WERI-Rb-1 (cell line): ENCODE measurements at regions not wholly inside any gene's neighbourhood (a gene's known extent, or its start where the extent isn't known, plus 50 kb on each side); places are given as distances from the start of the nearest gene placed in this dataset.

Source experiments
- DNase-seq: peaks from one replicate; pipeline ENCODE4 v3.0.0-alpha.2; 2020
- H3K27ac ChIP-seq: fragments of 250-450 bp; sonication (Bioruptor Pico); 2 replicates; pipeline ENCODE4 v1.5.1; 2020; ENCODE audit warnings: mild to moderate bottlenecking, moderate library complexity
- H3K27me3 ChIP-seq: fragments of 250-450 bp; sonication (Bioruptor Pico); 2 replicates; pipeline ENCODE4 v1.5.1; 2021; ENCODE audit warnings: mild to moderate bottlenecking, low read depth, moderate library complexity; ENCODE audit not compliant: insufficient read depth, severe bottlenecking
- H3K36me3 ChIP-seq: fragments of 250-450 bp; sonication (Bioruptor Pico); 2 replicates; pipeline ENCODE4 v1.5.1; 2020; ENCODE audit warnings: mild to moderate bottlenecking, moderate library complexity
- H3K4me3 ChIP-seq: 2 replicates; pipeline ENCODE4 v1.5.1; 2011; ENCODE audit warnings: low read depth, mild to moderate bottlenecking, control low read depth, low read length
- H3K9me3 ChIP-seq: fragments of 250-450 bp; sonication (Bioruptor Pico); 2 replicates; pipeline ENCODE4 v1.5.1; 2021; ENCODE audit warnings: mild to moderate bottlenecking, moderate library complexity; ENCODE audit not compliant: severe bottlenecking
- TF ChIP-seq, protein P1 (sequence below): IDR thresholded peaks from 2 replicates; pipeline ENCODE4 v1.5.1; 2011; ENCODE audit warnings: low read depth, mild to moderate bottlenecking, control low read depth, inconsistent platforms, low read length

DNA sequence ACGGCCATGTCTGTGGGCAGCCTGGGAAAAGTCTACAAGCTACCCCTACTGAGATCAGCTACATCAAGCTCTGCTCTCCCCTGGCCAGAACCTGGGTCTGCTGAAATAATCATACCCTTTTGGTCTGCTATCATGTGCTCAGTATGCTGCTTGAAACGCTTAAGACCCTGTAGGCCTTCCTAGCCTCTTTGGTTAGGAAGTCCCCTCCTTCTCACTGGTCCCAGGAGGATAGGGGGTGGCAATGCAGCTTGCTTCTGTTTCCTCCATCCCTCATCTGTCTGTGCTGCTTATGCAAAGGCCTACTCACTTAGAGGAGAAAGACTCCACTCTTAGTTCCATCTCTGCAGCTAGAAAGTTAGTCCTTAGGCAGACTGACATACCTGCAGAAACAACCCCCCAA lies 118.2 kb upstream of the RASGRP1 start:
- TF ChIP-seq, protein P1, sequence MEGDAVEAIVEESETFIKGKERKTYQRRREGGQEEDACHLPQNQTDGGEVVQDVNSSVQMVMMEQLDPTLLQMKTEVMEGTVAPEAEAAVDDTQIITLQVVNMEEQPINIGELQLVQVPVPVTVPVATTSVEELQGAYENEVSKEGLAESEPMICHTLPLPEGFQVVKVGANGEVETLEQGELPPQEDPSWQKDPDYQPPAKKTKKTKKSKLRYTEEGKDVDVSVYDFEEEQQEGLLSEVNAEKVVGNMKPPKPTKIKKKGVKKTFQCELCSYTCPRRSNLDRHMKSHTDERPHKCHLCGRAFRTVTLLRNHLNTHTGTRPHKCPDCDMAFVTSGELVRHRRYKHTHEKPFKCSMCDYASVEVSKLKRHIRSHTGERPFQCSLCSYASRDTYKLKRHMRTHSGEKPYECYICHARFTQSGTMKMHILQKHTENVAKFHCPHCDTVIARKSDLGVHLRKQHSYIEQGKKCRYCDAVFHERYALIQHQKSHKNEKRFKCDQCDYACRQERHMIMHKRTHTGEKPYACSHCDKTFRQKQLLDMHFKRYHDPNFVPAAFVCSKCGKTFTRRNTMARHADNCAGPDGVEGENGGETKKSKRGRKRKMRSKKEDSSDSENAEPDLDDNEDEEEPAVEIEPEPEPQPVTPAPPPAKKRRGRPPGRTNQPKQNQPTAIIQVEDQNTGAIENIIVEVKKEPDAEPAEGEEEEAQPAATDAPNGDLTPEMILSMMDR: no peak
- Histone ChIP-seq H3K27me3 (peaks cover 32% of the 10 kb centered on the region), H3K4me3 (no peak overlapping the region), H3K9me3 (no peaks in the 10 kb centered on the region), H3K36me3 (no peaks in the 10 kb centered on the region), H3K27ac (no peak overlapping the region)
- no peak for DNase-seq

DNA sequence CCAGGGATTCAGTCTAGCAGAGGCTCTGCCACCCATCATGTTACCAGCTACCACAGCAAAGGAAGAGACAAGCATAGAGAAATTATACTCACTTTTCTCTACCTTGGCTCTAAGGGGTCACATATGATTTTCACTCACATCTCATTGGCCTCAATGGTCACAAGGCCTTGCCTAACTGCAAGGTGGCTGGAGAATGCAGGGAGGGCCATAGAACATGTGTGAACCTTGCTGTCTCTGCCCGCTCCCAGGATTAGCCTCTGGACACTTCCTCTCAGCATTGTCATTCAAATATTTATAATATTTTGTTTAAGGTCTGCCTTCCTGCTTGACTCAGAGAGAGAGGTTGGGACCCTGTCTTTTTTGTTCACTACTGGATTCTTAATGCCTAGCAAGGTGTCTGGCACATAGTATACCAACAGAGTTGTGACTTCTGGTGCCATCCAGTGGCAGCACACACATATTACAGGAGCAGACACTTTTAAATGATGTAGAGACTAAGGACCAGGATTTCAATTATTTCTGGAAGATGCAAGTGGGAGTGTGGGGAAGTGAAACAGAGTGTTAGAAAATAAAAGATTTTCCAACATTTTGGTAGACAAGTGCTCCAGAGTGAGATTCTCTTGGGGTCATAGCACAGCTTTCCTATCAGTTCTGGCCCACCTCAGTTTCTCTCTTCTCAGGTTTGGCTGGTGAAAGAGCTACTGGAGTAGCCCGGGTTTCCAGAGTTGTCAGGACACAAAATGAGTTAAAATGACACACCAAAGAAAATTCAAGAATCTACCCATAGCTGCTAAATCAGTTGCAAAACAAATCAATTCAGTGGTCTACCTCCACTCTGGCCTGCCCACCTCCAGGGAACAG lies 119.0 kb upstream of the RASGRP1 start:
- DNase-seq: peak; percentile 49
- Histone ChIP-seq H3K9me3 (no peaks in the 10 kb centered on the region), H3K4me3 (no peak overlapping the region), H3K27ac (no peak overlapping the region), H3K36me3 (no peaks in the 10 kb centered on the region), H3K27me3 (peaks cover 37% of the 10 kb centered on the region)
- TF ChIP-seq, protein P1: peak; percentile 46; the same call in 1 of the 2 replicates

DNA sequence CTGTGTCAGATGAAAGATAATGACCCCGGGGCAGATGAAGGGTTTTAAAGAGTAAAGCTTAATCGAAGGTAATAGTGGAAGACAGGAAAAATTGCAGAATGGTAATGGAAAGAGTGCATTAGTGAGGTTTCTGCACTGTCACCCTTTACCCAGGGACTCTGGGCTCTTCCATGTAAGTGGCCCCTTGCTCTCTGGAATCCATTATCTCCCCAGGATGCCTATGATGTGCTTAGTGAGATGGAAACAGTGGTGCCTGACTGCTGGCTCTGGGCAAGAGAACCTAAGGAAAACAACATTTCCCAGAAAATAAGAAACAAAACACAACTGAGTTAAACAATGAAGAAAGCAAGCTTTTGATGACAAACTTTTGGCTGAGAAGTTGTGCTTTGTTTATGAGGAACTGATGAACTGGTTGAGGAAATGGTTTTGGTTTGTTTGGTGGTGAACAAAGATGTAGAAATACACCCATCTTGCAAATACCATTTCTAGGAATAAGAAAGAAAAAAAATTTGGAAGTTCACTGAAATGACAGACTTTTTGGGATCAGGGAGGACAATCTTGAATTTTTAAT lies 119.9 kb upstream of the RASGRP1 start:
- no peaks in the 10 kb centered on the region for H3K9me3 ChIP-seq
- H3K27me3 ChIP-seq: peaks cover 42% of the 10 kb centered on the region
- no peak overlapping the region for H3K4me3 ChIP-seq
- H3K27ac ChIP-seq: no peak overlapping the region
- no peaks in the 10 kb centered on the region for H3K36me3 ChIP-seq
- DNase-seq: no peak
- TF ChIP-seq, protein P1: no peak

DNA sequence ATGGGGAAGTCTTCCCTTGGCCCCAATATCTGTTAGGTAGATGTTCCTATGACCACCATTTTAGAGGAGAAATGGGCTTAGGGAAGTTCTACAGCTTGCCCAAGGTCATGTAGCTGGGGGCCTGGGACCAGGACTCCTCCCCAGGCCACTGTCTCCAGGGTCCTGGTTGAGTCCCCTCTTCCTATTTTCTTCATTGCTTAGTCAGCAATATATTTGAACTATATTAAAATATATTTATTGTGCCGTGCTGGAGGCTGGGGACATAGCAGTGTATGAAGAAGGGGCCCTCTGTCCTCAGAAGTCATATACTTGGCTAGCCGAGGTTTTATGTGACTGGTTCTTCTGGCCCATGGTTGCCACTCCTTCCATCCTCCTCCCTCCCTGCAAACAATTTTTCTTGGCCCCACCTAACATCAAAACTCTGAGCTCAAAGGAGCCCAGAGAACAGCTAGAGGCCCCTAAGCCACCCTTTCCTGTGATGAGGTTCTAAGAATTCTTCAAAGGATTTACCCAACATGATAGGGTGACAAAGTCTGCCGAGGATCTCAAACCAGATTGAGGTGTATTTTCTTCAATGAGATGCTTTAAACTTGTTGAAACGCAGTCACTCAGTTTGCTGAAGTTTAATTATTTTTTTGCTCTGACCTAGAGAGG lies 121.2 kb upstream of the RASGRP1 start:
- Histone ChIP-seq H3K36me3 (no peaks in the 10 kb centered on the region), H3K4me3 (no peak overlapping the region), H3K27ac (no peak overlapping the region), H3K27me3 (peaks cover 41% of the 10 kb centered on the region), H3K9me3 (no peaks in the 10 kb centered on the region)
- DNase-seq: no peak
- TF ChIP-seq, protein P1: no peak

DNA sequence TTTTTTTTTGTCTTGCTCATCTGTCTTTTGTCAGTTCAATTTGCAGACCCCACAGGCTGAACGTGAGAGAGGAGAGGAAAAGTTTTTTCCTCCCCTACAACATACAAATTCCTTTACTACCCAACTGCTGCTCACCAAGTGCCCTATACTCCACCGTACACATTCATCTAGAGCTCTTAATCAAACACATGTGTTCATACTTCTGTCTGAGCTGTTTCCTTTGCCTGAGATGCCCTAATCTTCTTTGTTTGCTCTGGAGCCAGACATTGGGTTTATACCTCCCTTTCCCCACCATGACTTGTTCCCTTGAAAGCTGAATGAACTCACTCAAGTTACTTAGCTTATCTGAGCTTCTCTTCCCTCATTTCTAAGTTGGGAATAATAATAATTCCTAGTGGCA lies 122.7 kb upstream of the RASGRP1 start:
- no peaks in the 10 kb centered on the region for H3K36me3 ChIP-seq
- H3K27me3 ChIP-seq: peaks cover 44% of the 10 kb centered on the region
- no peak overlapping the region for H3K27ac ChIP-seq
- H3K4me3 ChIP-seq: no peak overlapping the region
- no peaks in the 10 kb centered on the region for H3K9me3 ChIP-seq
- no peak for DNase-seq
- TF ChIP-seq, protein P1: no peak
